DMS 273 treated with DMSO at 0.1 percent for 48 hours (cell line): ENCODE measurements at regions not wholly inside any gene's neighbourhood (a gene's known extent, or its start where the extent isn't known, plus 50 kb on each side); places are given as distances from the start of the nearest gene placed in this dataset.
A peak's percentile ranks its signal among the peaks of the same experiment; 100 is the strongest.
"Not testable (repeated sequence)": the region's sequence is repeated elsewhere in the genome, so short reads cannot be mapped to it uniquely, and the experiment has no call there.

ENCODE experiments used
- DNase-seq: peaks from one replicate; lab custom pipeline; 2025; lab: John Stamatoyannopoulos, UW

DNA sequence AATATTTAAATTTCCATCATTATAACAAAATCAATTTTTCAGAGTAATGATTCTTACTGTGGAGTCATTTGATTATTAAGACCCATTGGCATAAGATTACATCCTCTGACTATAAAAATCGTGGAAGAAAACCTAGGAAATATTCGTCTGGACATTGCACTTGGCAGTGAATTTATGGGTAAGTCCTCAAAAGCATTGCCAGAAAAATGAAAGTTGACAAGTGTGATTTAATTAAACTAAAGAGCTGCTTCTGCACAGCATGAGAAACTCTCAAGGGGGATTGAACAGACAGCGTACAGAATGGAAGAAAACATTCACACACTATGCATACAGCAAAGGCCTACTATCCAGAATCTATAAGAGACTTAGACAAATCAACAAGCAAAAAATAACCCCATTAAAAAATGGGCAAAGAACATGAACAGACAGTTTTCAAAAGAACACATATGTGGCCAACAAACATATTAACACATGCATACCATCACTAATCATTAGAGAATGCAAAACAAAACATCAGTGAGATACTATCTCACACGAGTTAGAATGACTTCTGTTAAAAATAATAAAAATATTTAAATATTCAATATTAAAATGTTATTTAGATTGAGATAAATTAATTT lies 111.4 kb downstream of the CCDC74A start:
- not testable (repeated sequence) for DNase-seq

GRCh38 chr2:131641414-131642206 lies 113.9 kb downstream of the CCDC74A start:
- DNase-seq: peak; percentile 13

GRCh38 chr2:131643180-131643579 lies 115.5 kb downstream of the CCDC74A start:
- DNase-seq: not testable (repeated sequence)

GRCh38 chr2:131645177-131645765 lies 117.6 kb downstream of the CCDC74A start:
- no peak for DNase-seq

GRCh38 chr2:131646220-131646619 lies 118.5 kb downstream of the CCDC74A start:
- DNase-seq: not testable (repeated sequence)

GRCh38 chr2:131646669-131647297 lies 119.1 kb downstream of the CCDC74A start:
- DNase-seq: no peak

- DNase-seq: not testable (repeated sequence)
These were observed 120.9 kb downstream of the CCDC74A start for GRCh38 chr2:131648565-131648964.

DNA sequence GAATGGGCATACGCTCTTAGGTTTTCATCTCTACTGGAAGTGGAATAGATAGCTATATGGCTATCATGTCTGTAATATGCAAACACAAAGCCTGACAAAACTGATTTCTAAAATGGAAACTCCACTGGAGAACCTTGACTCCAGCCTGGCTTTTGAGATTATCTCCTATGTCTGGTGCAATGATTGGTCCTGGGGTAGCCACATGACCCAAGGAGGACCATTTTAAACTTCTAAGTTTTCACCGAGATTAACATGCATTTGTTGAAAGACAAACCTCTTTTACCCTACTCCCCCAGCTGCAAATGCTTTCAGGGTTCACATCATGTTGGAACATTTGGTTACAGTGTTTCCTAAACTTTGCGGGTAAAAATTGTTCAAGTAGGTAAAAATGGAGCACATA lies 124.6 kb downstream of the CCDC74A start:
- DNase-seq: not testable (repeated sequence)

- DNase-seq: not testable (repeated sequence)
These were observed 126.4 kb downstream of the CCDC74A start for GRCh38 chr2:131654107-131654506.

- DNase-seq: no peak
These were observed 129.3 kb downstream of the CCDC74A start for GRCh38 chr2:131656816-131657633.

- no peak for DNase-seq
These were observed 130.4 kb downstream of the CCDC74A start for GRCh38 chr2:131657895-131658768.

DNA sequence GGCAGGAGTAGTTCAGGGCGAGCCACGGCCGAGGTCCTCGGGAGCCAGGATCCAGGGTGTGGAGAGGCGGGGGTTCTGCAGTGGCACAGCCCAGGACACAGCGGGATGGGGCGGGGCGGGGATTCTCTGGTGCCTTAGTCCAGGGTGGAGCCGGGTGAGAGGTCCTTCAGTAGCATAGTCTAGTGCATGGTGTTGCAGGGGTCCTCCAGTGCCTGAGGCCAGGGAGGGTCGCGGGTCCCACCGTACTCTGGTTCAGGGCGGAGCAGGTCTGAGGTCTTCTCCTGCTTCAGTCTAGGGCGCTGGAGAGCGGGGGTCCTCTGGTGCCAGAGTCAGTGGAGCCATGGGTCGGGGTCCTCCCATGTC lies 131.1 kb downstream of the CCDC74A start:
- DNase-seq: no peak

GRCh38 chr2:131659168-131659572 lies 131.5 kb downstream of the CCDC74A start:
- no peak for DNase-seq

DNA sequence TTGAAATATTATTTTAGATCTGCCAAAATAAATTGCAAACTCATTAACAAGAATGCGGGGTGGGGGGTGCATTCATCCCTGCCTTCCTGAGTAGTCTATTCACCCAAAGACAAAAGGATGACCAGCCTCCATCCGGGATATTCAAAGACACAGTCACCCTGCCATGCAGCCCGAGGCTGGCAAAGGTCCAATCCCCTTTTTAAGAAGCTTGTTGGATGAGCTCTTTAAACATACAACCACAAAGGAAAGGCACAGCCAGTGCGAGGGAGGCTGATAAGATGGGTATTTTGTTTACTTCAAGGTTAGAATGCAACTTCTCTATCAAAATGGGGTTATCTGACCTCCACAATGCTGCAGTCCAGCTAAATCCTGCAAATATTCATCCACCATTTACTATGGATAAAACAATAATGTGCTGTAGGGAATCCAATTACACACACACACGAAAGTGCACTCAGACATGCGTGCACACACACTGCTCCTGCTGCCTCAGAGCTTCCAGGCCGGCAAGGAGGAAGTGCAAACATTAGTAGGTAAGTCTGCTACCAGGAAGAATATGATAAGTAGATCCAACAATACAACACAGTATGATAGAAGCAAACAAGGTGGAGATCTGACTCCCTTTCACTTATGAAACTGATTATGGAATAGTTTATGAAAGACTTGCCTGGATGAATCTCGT lies 133.6 kb downstream of the CCDC74A start:
- not testable (repeated sequence) for DNase-seq

- DNase-seq: not testable (repeated sequence)
These were observed 134.3 kb downstream of the CCDC74A start for GRCh38 chr2:131661884-131662535.

GRCh38 chr2:131663501-131663900 lies 135.8 kb downstream of the CCDC74A start:
- not testable (repeated sequence) for DNase-seq

DNA sequence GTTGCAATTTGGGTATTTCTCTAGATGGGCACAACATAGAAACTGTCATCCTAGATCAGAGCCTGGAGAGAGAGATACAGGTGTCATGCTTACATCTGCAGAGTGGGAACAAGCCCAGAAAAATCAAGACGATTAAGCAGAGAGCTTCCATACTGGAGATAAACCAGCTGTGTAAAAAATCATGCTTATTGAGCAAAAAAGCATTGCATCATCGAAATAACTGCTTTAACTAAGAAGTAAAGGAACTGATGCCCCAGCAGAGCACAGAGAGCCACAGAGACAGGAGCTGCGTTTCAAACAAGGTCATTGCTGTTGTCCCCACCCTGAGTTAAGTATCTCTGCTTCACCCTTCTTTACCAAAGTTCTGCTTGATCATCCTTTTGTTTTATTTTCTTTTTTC lies 138.0 kb downstream of the CCDC74A start:
- DNase-seq: not testable (repeated sequence)

GRCh38 chr2:131668794-131669540 lies 141.3 kb downstream of the CCDC74A start:
- peak; percentile 47 for DNase-seq
